PC-9 (cell line): ENCODE measurements at regions not wholly inside any gene's neighbourhood (a gene's known extent, or its start where the extent isn't known, plus 50 kb on each side); places are given as distances from the start of the nearest gene placed in this dataset.

Experiments
- EZH2 ChIP-seq: fragments of 200-600 bp; sonication (generic); IDR thresholded peaks from 2 replicates; pipeline ENCODE4 v1.8.0; 2017; ENCODE audit warnings: antibody characterized with exemption, low read depth
- TF ChIP-seq, protein P1 (sequence below): fragments of 200-600 bp; sonication (generic); conservative IDR thresholded peaks from 2 replicates; pipeline ENCODE4 v1.6.1; 2017; ENCODE audit warnings: mixed run types, antibody characterized with exemption, mild to moderate bottlenecking, moderate library complexity

DNA sequence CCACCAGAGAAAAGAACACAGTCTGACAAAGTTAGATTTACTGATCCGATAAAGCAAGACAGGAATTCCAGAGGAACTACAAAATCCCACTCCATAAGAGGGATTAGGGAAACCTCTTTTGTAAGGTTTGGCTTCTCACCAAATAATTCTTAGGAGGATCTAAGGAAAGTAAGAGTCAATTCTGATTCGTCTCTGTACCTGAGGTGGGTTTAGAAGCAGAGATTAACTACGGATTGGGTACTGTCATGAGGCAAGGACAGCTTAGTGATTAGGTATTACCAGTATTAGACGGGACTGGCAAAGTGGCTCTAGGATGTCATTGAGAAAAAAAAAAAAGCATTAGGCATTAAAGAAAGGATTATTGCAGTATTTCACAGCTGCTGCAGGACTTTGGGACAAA, 371.7 kb upstream of the BRINP3 start:
- TF ChIP-seq, protein P1, sequence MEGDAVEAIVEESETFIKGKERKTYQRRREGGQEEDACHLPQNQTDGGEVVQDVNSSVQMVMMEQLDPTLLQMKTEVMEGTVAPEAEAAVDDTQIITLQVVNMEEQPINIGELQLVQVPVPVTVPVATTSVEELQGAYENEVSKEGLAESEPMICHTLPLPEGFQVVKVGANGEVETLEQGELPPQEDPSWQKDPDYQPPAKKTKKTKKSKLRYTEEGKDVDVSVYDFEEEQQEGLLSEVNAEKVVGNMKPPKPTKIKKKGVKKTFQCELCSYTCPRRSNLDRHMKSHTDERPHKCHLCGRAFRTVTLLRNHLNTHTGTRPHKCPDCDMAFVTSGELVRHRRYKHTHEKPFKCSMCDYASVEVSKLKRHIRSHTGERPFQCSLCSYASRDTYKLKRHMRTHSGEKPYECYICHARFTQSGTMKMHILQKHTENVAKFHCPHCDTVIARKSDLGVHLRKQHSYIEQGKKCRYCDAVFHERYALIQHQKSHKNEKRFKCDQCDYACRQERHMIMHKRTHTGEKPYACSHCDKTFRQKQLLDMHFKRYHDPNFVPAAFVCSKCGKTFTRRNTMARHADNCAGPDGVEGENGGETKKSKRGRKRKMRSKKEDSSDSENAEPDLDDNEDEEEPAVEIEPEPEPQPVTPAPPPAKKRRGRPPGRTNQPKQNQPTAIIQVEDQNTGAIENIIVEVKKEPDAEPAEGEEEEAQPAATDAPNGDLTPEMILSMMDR = no peak
- TF ChIP-seq EZH2 = no peak
